ENCODE measurements at regions not wholly inside any gene's neighbourhood (a gene's known extent, or its start where the extent isn't known, plus 50 kb on each side); places are given as distances from the start of the nearest gene placed in this dataset.

DNA sequence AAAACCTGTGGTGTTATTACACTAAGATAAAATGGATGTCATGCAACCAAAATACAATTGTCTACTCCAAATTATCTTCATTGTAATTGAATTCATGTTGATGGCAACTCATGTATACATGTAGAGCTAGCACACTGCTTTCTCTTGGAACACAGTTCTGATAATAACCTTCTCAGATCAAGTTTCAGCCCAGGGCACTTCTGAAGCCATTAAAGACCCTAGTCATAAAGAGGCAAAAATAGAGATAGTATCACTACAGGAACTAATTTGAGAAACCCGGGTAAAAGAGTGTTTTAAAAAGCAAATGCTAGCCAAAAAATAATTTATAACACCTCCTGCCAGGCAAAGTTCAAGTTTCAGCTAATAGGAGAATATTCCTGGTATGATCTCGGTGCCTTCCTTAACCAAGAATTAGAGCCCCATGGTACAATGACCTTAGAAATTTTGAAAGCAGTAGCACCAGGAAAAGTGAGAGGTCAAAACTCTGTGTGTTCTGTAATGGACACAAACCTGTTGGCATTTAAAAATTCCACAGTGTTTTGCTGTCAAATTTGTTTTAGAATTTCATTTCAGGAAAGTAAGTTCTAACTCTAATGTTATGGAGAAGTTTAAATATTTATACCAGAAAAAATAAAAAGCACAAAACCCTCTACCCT is 105.0 kb upstream of the FRMD6 start:
- no peak for DNase-seq (ENCODE audit: low read depth)

DNA sequence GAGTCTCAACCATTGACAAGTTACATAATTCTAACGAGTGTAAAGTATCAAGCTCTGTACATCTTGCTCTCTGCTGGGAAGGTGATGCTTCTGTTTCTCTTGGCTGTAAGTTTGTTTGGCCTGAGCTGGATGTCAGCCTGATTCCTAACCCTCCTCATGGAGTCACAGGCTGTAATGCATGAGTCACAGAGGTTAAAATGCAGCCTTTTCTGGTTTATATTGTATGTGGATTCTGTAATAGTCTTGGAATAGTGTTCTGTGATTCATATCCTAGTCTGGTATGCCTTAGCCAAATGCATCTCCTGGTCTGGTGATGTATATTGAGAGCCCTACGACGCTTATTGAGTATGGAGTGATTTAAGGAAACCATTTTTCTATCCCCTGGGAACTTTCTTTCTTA is 104.5 kb upstream of the FRMD6 start:
- no peak for DNase-seq (ENCODE audit: low read depth)

DNA sequence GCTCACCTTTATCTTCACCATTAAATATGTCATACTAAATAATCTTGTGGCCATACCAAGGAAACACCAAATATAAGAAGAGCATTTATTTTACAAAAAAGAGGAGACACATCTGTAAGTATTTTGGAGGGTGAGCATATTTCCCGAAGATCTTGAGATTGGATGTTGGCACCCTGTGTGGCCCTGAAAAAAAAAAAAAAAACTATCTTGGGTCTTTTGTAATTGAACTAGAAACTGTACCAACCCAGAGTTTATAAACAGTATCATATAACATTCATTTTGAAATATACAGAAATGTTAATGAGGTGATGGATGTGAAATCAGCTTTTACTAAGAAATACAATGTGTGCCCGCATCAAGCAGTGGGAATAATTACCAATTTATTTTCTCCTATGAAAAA is 104.0 kb upstream of the FRMD6 start:
- no peak for DNase-seq (ENCODE audit: low read depth)

DNA sequence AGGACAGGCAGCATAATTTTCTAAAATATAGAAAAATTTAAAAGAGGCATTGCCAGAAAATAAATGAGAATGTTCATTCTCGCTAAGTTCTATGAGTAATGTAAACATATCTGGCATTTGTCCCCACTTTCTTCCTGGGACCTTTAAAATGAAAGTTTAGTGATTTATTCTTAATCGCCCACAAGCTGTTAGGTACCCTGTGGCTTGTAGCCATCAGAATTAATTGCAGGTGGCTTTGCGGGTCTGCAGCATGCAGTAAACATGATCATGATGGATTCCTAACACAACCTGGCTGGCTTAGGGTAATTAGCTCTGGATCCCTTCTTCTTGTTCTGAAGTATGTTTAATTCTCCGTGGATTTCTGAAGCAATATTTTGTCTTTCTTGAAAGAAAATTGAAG is 103.5 kb upstream of the FRMD6 start:
- no peak for DNase-seq (ENCODE audit: low read depth)

DNA sequence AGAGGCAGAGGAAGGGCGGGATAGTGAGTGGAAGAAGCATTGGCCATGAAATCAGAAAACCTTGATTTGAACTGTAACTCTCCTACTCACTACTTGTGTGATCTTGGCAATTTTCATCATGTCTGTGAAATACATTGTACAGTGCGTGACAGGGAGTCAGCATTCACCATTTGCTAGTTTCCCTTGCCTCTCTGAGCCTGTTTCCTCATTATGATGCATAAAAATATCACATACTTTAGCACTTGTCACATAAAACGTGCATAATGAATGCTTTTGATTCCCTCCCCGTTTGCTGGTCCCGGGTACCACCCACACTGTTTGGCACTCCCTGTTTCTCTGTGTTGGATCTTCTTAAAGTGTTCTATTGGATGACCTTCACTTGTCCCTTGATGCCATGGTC is 101.1 kb upstream of the FRMD6 start:
- DNase-seq (ENCODE audit: low read depth): no peak

DNA sequence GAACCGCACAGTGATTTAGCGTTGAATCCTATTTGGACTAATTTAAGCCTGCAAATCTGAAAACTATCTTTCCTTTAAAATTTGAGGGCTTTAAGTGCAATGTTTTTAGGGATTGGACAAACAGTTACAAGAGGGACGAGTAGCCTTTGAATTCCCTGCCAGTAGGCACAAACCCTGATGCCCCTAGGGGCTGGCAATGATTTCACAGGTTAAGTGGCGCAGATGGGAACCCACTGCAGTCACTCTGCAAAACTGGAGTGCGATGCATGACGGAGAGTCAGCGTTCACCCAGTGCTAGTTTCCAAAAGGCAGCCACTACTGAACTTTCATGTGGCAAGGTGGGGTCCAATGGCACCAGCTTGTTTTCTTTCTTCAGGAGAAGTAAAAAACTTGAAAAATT is 99.4 kb upstream of the FRMD6 start:
- no peak for DNase-seq (ENCODE audit: low read depth)

DNA sequence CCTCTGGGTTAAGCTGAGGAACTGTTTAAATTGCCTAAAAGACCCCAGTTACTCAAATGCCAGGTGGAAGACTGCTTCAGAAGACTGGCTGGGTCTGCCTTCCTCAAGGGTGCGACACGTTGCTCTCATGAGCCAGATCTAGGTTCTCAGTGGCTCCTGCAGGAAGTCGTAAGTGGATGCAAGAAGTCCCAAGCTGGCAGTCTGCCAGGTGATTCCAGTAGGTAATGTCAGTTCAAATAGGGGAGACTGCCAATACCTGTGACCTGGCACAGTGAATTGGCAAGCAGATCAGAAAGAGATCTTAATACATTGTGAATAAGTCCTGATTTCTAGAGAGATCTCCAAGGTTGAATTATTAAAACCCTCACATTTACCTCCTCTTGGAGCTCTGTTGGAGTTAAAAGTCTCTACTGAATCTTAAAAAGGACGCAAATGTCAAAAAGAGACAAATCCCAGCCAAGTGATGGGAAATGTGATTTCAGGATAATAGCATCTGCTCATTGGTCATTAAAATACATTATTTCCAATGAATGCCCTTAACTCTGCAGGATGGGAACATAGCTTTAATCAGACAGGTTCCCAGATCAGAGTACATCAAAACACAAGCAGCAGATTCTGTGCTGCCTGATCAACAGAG is 98.8 kb upstream of the FRMD6 start:
- no peak for DNase-seq (ENCODE audit: low read depth)

DNA sequence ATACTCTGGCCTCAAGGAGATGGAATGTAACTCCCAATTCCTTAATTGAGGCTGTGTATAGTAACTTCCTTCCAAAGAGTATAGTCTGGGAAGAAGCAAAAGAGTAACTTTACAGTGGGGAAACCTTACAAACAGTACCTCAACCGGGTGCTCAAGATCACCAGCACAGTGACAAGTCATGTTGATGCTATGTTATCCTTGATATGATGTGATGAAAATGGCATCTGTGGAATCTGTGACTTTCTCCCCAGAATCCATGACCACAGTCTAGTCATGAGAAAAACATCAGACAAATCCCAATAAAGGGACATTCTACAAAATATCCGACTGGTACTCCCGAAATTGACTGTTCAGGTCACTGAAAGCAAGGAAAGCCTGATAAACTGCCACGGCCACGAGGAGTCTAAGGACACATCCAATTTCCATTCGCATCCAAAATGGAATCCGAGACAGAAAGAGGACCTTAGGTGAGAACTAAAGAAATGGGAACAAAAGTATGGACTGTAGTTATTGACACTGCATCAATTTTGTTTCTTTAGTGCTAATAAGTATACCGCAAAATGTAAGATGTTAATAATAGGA is 97.3 kb upstream of the FRMD6 start:
- DNase-seq (ENCODE audit: low read depth): no peak

DNA sequence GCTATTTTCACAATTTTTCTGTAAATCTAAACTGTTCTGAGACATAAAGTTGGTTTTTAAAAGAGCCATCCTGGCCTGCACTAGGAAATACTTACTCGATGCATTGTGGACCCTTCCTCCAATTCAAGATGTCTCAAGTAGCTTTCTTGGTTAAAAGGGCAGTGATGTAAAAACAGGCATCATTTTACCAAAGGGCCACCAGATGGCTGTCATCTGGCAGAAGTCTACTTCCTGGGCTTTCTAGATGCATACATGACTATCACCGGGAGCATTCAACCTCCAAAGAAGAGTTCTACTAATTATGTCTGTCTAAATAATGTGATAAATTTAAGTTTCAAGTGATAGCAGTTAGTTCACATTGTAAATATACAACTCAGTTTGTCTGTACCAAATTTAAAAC is 96.8 kb upstream of the FRMD6 start:
- no peak for DNase-seq (ENCODE audit: low read depth)

DNA sequence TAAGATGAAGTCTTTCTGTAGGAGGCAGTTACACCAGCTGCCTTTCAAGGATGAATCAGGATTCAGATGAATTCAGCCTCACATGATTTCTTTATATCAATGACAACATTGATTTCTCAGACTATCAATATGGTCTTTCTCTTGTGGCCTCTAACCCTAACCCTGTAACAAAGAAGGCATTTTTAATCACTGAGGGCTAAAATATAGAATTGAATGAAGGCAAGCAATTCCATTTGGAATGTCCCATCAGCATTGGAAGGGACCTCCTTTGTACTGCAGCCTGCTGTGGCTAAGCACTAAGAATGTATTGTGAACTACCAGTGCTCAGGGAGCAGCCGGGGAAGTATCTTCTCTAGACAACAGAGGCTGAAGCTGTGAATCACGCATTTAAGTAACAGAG is 90.6 kb upstream of the FRMD6 start:
- DNase-seq (ENCODE audit: low read depth): no peak

DNA sequence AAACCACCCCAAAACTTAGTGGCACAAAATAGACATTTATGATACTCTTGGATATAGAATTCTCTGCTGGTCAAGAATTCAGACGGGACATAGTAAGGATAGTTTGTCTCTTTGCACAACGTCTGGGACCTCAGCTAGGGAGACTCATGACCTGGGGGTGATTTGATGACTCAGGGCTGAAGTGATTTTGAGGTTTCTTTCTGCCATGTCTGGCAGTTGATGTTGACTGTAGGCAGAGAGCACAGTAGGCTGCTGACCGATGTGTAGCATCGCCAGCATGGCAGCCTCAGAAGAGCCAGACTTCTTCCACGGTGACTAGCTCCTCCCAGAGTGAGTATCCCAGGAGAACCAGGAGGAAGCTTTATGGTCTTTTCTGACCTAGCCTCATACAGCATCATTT is 88.9 kb upstream of the FRMD6 start:
- no peak for DNase-seq (ENCODE audit: low read depth)

DNA sequence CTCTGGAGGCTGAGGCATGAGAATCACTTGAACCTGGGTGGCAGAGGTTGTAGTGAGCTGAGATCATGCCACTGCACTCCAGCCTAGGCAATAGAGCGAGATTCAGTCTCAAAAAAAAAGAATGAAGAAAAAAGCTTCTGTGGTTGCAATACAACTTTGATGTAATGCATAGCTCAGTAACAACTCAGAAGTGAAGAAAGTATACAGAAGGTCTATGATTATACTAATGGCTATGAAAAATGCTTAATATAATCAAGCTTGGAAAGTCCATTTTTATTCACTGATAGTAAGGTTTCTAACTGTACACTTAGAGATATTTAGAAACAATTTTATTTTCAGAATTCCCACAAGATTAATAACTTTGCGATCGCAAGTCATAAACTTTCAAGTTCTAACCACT is 88.2 kb upstream of the FRMD6 start:
- DNase-seq (ENCODE audit: low read depth): no peak

DNA sequence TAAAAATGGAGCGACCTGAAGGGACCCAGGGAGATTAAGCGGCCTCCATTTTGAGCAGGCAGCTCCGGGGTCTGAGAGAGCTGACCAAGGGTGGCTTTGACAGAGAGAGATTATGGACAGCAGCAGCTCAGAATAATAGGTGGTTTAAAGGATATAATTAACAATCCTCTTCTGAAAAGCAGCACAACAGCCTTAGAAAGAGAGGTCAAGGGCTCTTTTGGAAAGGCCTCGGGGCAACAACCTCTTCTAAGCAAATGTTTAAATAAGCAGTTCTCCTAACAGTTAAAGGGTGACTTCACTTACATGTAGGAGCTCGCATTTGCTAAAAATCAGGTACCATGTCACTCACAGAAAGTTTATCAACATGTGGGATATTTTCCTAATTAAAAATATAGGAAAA is 87.2 kb upstream of the FRMD6 start:
- DNase-seq (ENCODE audit: low read depth): no peak

DNA sequence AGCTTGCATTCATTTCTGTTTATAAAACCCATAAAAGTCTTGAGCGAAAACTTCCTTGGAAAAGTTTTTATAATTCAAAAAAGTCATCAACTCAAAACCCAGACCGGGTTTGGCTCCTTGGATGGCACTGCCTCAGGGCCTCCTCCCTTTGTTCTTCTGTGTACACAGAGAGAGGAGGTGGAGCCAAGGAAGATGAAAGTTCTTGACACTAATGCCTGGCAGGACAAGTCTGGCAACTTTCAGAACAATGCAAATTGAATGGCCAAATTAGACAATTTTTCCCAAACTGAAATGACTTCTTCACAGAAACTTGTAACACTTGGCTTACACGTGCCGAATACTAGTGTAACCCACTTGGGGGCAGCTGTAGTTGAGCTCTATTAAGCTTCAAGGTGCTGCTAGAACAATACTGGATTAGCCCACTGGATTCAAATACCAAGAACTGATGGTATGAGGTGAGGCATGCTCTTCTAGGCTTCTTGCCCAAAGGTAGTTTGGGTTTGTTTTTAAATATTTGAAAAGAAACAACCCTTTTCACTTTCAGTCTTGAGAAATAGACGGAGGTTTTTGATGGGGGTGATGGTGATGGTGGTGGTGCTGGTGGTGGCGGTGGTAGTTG is 86.6 kb upstream of the FRMD6 start:
- DNase-seq (ENCODE audit: low read depth): no peak

DNA sequence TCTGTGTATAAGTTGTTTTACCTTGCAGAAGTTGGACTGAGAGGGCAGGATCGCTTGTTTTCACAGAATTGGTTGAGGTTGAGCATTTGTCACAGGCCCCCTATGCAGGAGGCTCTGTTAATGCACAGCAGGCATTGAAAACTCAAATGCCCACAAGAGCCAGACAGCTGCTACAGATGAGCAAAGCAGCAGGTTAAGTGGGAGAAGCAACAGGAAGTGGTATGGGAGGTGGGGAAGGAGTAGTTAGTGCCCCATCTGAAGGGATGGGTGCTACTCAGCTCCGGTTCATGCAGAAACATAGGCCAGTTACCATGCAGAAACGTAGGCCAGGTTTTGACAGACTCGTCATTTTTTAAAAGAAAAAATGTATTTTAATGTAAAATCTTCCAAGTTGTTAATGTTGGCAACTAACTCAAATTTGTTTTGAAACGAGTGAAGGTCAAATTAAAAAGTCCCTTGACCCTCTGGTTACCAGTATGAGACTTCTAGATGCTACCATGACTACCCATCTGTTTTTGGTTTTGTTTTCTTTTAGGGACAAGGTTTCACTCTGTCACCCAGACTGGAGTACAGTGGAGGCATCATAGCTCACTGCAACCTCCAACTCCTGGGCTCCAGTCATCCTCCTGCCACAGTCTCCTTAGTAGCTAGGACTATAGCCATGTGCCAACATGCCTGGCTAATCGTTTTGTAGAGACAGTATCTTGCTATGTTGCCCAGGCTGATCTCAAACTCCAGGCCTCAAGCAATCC is 84.7 kb upstream of the FRMD6 start:
- DNase-seq (ENCODE audit: low read depth): no peak

DNA sequence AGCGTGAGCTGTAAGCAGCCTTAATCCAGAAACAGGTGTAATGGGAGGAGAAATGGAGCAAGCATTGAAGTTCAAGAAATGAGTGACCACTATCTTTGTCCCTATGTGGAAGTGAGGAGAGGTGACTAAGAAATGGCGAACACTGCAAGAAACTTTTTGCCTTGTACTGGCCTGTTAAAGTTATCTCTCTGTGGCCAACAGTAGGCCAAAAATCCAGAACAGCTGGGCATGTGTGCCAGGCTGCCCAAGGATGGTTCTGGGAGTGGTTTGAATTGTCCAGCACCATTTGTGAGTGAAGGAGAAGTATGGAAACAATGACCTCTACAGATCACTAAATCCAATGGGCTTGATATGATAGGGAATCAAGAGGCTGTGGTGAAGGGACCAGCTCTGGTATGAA is 83.3 kb upstream of the FRMD6 start:
- DNase-seq (ENCODE audit: low read depth): no peak

DNA sequence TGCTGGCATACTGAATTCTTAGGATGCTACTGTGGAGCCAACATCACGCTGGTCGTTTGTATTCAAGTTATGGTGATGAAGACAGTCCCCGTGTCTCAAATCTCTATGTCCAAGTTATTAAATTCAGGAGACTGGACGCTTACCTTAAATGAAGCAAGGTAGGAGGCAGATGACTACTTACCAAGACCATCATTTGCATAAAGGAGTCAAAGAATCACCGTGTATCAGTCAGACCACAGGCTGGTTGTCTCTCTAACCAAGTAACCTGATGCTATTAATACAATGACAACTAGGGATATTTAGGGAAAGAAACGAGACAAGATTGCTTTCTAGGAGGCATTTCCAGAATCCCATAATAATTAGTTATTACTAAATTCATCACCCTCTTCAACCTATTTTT is 78.1 kb upstream of the FRMD6 start:
- no peak for DNase-seq (ENCODE audit: low read depth)

DNA sequence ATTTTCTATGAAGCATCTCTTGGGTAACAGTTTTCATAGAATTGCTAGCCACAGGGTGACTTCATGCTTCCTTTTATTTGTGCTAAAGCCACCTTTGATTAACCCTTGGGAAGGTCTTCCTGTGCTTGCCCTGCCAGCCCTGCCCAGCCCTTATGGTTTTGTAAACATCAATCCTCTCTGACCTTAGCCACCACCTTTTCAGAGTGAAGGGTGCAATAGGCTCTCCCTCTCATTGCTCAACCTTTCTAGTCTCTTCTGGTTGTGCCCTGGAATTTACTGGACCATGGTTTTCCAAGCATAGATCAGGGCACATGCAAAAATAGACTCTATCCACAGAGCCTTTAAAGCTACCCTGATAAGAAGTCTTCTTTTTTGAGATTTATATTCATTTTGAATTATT is 77.7 kb upstream of the FRMD6 start:
- DNase-seq (ENCODE audit: low read depth): no peak

DNA sequence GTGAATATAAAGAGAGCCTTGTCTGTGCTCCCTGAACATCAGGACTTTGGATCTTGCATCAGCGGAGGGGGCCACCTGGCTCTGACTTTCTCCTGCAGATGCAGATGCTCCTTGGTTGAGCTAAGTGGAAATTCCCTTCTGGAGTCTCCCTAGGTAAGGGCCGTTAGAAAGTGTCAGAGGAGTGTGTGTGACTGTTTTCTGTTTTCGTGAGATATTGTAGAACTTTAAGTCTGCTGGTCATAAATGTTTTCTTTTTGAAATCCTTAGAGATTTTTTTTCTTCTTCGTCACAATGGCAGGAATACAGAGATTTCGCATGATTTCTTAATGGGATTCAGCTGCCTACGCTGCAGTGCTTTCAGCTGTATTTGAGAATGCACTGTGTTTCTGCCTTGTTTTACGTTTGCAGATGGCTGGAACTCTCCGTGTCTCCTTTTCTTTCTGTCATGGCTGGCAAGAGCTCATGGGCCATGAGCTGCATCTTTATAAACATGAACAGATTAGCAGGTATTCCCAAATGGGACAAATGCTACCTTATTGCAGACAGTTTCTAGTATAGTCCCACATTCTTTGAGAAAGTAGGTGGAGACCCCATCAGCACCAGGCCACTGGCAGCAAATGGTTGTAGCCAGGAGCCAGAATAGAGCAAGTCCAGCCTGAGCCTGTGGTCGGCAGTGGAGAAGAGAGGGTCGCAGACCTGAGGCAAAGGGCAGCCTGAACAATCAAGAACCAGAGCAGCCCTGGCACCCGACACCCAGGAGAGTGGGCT is 76.2 kb upstream of the FRMD6 start:
- no peak for DNase-seq (ENCODE audit: low read depth)

DNA sequence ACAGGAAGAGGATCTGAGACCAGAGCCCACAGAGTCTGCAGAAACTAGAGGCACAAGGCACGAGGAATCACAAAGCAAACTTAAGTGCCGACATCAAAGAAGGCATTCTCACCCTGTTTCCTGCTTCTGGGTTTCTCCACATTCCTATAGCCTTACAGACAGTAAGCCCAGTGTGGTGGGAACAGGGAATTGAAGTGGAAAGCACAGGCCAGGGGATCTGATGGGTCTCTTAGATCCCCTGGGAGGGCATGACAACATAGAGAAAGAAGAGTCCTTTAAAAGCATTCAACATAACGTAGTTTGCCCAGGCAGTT is 75.6 kb upstream of the FRMD6 start:
- no peak for DNase-seq (ENCODE audit: low read depth)

DNA sequence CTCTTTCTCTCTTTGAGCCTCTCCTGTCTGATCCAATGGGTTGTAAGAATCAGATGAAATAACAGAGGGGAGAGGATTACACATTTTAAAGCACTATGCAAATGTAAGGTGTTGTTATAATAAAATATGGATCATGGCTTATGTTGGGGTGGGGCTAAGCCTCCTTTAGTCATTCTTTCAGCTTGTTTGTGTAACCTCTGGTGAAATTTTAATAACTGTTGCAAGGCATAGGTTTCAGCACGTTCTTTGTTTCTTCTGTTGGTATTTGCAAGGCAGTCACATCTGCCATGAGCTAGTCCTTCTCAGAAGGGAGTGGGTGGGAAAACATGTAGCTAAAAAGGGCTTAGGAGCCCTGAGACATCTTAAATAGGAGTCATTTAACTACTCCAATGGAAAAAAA is 74.8 kb upstream of the FRMD6 start:
- DNase-seq (ENCODE audit: low read depth): no peak

DNA sequence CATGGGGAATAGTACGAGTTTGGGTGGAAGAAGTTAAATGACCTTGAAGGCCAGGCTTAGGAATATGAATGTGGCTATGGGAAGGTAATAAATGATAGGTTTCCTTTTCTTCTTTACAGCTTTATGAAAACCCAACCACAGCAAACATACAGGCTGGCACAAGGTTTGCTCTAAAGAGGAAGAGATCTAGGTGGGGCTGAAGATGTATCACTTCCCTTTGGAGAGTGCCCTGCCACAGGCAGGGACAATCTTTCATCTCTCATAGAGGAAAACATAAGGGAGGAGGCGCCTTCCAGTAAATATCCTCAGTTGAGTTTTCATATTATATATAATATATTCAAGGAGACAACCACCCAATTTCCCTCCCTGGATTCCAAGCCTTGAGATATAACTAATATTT is 72.9 kb upstream of the FRMD6 start:
- DNase-seq (ENCODE audit: low read depth): no peak
